T-cell (primary cell): ENCODE measurements at regions not wholly inside any gene's neighbourhood (a gene's known extent, or its start where the extent isn't known, plus 50 kb on each side); places are given as distances from the start of the nearest gene placed in this dataset.

Experiments used
- ATAC-seq, 4 experiments: fragments of 200-7000 bp in 3 of 4; fragments of 150-1000 bp in 1 of 4; cut with Tn5 transposase; replicated peaks in 1 of 4; 1 replicate in 3 of 4; 2 replicates in 1 of 4; pipeline ENCODE4 v1.10.0; 2021; ENCODE audit warnings: moderate library complexity in 3 of 4, mild to moderate bottlenecking in 2 of 4, moderate number of reproducible peaks in 1 of 4
- CTCF ChIA-PET, 2 donors: fragments of 300-600 bp; sonication (Branson Sonifier 250); formaldehyde crosslinking; loops; one replicate each; lab custom pipeline; 2022; ENCODE audit warnings: antibody characterized with exemption in 2 of 2; lab: Charles Lee
- POLR2A ChIA-PET, 2 donors: fragments of 300-600 bp; sonication (Branson Sonifier 250); formaldehyde crosslinking; loops; one replicate each; lab custom pipeline; 2022; ENCODE audit warnings: antibody characterized with exemption in 2 of 2; lab: Charles Lee
- DNase-seq, 35 experiments: peaks; one replicate each; pipeline versions ENCODE4 v3.0.0 to v3.0.0-alpha.2; 2013 to 2023
- H3K27ac ChIP-seq: one replicate; pipeline ENCODE4 v1.5.1; 2013; ENCODE audit warnings: low read length
- H3K27me3 ChIP-seq, 2 experiments: replicated peaks in 1 of 2; 1 replicate in 1 of 2; 2 replicates in 1 of 2; pipeline versions ENCODE4 v1.6.1 to v1.7.0; 2013; ENCODE audit warnings: low read length in 1 of 2, mixed read lengths in 1 of 2; ENCODE audit not compliant: control insufficient read depth in 2 of 2, insufficient read depth in 2 of 2; ENCODE audit errors: extremely low read depth in 1 of 2
- H3K36me3 ChIP-seq, 2 donors: 1 replicate in 1 of 2; 2 replicates in 1 of 2; pipeline versions ENCODE4 v1.6.1 to v1.7.0; 2013; ENCODE audit warnings: low read length in 1 of 2; ENCODE audit not compliant: control insufficient read depth in 2 of 2, insufficient read depth in 1 of 2; ENCODE audit errors: extremely low read depth in 1 of 2
- H3K4me1 ChIP-seq, 2 experiments: 1 replicate in 1 of 2; 2 replicates in 1 of 2; pipeline versions ENCODE4 v1.6.1 to v1.7.0; 2013; ENCODE audit warnings: low read length in 2 of 2, mixed read lengths in 1 of 2; ENCODE audit not compliant: insufficient read depth in 2 of 2, control insufficient read depth in 1 of 2; ENCODE audit errors: extremely low read depth in 1 of 2
- H3K4me3 ChIP-seq, 2 donors: 1 replicate in 1 of 2; 2 replicates in 1 of 2; pipeline versions ENCODE4 v1.5.1 to v1.7.0; 2013; ENCODE audit warnings: mild to moderate bottlenecking in 2 of 2, low read length in 1 of 2, moderate library complexity in 1 of 2; ENCODE audit not compliant: control insufficient read depth in 1 of 2; ENCODE audit errors: extremely low read depth in 1 of 2
- H3K9me3 ChIP-seq: 2 replicates; pipeline ENCODE4 v1.7.0; 2013
- H3K27ac Mint-ChIP-seq, 2 donors: one replicate each; pipeline ENCODE4 v1.8.0; 2020 to 2021; ENCODE audit warnings: mild to moderate bottlenecking in 2 of 2, mixed read lengths in 2 of 2
- H3K27me3 Mint-ChIP-seq, 2 donors: one replicate each; pipeline ENCODE4 v1.8.0; 2021 to 2022; ENCODE audit warnings: mixed read lengths in 2 of 2
- H3K36me3 Mint-ChIP-seq: one replicate; pipeline ENCODE4 v1.8.0; 2021; ENCODE audit warnings: mixed read lengths
- H3K4me1 Mint-ChIP-seq, 3 donors: one replicate each; pipeline ENCODE4 v1.8.0; 2020 to 2022; ENCODE audit warnings: mixed read lengths in 3 of 3, mild to moderate bottlenecking in 1 of 3
- H3K4me3 Mint-ChIP-seq, 3 donors: one replicate each; pipeline ENCODE4 v1.8.0; 2020 to 2022; ENCODE audit warnings: mild to moderate bottlenecking in 3 of 3, mixed read lengths in 3 of 3, moderate library complexity in 3 of 3
- H3K9me3 Mint-ChIP-seq, 3 donors: one replicate each; pipeline ENCODE4 v1.8.0; 2020 to 2022; ENCODE audit warnings: mixed read lengths in 3 of 3
- WGBS: methylation state at CpG from one replicate; pipeline ENCODE4 v1.1.5; 2013; ENCODE audit warnings: missing lambda C conversion rate; ENCODE audit not compliant: insufficient coverage; 5-methylcytosine and 5-hydroxymethylcytosine counted together

DNA sequence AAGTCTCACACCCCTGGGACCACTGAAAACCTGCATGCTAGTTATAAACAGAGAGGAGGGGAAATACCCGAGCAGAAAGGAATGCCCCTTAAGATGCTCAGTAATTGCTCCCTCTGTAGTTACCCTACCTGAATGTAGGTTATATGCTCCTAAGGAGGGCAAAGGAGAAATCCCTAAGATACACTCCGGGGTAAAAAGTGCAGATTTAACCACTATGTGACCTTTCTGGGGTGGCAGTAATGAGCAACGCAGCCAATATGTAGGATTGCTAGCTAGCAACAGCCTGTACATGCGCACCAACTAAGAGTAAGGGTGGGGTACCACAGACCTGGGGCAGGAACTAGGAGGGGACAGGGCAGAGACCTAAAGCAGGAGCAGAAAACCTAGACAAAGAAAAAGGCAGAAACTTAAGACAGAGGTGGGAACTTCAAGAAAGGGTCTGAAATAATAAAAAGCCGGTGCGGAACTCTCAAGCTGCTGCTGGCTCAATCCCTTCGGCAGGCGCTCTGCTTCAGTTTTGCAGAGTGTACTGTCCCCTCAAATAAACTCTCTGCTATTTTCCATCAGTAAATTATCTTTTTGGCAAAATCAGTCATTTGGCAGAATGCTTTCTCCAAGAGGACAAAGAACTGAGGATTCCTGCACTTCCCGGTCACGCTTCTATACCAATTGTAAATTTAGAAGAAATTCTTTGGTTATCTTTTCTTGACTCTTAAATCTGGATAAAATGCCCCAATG lies 823.8 kb downstream of the CDH11 start:
- no peak overlapping the region for H3K4me3 ChIP-seq
- no peak overlapping the region for H3K27ac ChIP-seq
- Mint-ChIP-seq H3K9me3 (peaks cover 24 to 29% (median 28%) of the 10 kb centered on the region in 3 donors), H3K27ac (no peak overlapping the region), H3K36me3 (no peaks in the 10 kb centered on the region), H3K4me1 (no peaks in the 10 kb centered on the region), H3K4me3 (no peak overlapping the region), H3K27me3 (no peaks in the 10 kb centered on the region)
- no peak for ATAC-seq
- no peaks in the 10 kb centered on the region for H3K27me3 ChIP-seq
- no peak for DNase-seq
- no peaks in the 10 kb centered on the region for H3K4me1 ChIP-seq
- WGBS = 100% methylated on average over 1 of the region's 10 CpGs
- ChIA-PET POLR2A (no interaction called here), CTCF (no interaction called here)
- H3K36me3 ChIP-seq = no peaks in the 10 kb centered on the region
- H3K9me3 ChIP-seq = no peaks in the 10 kb centered on the region

GRCh38 chr16:64295466-64295865 lies 826.4 kb downstream of the CDH11 start:
- no peaks in the 10 kb centered on the region for H3K4me1 ChIP-seq
- H3K36me3 ChIP-seq = no peaks in the 10 kb centered on the region
- WGBS = no CpG with 5 or more reads among the region's 2 CpGs
- no peak overlapping the region for H3K27ac Mint-ChIP-seq
- no peak for ATAC-seq
- no peak overlapping the region for H3K27ac ChIP-seq
- POLR2A ChIA-PET = no interaction called here
- no peaks in the 10 kb centered on the region for H3K4me1 Mint-ChIP-seq
- no peak overlapping the region for H3K4me3 ChIP-seq
- H3K9me3 ChIP-seq = no peaks in the 10 kb centered on the region
- peaks cover 30 to 46% (median 36%) of the 10 kb centered on the region in 3 donors for H3K9me3 Mint-ChIP-seq
- H3K4me3 Mint-ChIP-seq = no peak overlapping the region
- no peaks in the 10 kb centered on the region for H3K27me3 Mint-ChIP-seq
- no peaks in the 10 kb centered on the region for H3K27me3 ChIP-seq
- H3K36me3 Mint-ChIP-seq = no peaks in the 10 kb centered on the region
- DNase-seq = no peak
- CTCF ChIA-PET = no interaction called here

GRCh38 chr16:64292953-64293352 lies 828.9 kb downstream of the CDH11 start:
- Histone ChIP-seq H3K36me3 (no peaks in the 10 kb centered on the region), H3K27me3 (no peaks in the 10 kb centered on the region), H3K4me1 (no peaks in the 10 kb centered on the region), H3K27ac (no peak overlapping the region), H3K9me3 (no peaks in the 10 kb centered on the region), H3K4me3 (no peak overlapping the region)
- POLR2A ChIA-PET = no interaction called here
- Mint-ChIP-seq H3K27ac (no peak overlapping the region), H3K4me3 (no peak overlapping the region), H3K27me3 (no peaks in the 10 kb centered on the region), H3K36me3 (no peaks in the 10 kb centered on the region), H3K9me3 (peaks cover 20 to 42% (median 35%) of the 10 kb centered on the region in 3 donors), H3K4me1 (no peaks in the 10 kb centered on the region)
- ATAC-seq (no peak), DNase-seq (no peak)
- CTCF ChIA-PET = no interaction called here
- WGBS = 80% methylated on average over 1 of the region's 4 CpGs

DNA sequence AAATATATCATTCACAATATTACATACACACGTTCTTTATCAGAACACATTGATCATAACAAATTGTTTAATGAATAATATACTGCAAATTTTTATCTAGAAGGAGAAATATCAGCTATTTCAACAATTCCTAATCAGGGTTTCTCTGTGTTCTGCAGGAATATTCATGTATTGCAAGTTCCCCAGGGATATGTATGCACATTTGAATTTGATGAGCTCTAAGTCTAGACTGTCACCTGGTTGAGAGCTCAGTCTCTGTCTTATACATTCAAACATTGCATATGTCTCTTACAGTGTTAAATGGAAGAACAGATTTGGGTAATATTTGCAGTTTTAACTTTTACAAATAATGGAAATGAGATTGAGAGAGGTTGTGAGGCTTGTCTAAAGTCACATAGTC lies 829.7 kb downstream of the CDH11 start:
- Mint-ChIP-seq H3K4me1 (no peaks in the 10 kb centered on the region), H3K9me3 (peaks cover 13 to 35% (median 33%) of the 10 kb centered on the region in 3 donors), H3K27me3 (no peaks in the 10 kb centered on the region), H3K27ac (no peak overlapping the region), H3K4me3 (no peak overlapping the region), H3K36me3 (no peaks in the 10 kb centered on the region)
- ChIA-PET POLR2A (no interaction called here), CTCF (no interaction called here)
- H3K9me3 ChIP-seq = no peaks in the 10 kb centered on the region
- H3K27me3 ChIP-seq = no peaks in the 10 kb centered on the region
- no CpG with 5 or more reads among the region's 1 CpG for WGBS
- no peaks in the 10 kb centered on the region for H3K4me1 ChIP-seq
- no peaks in the 10 kb centered on the region for H3K36me3 ChIP-seq
- H3K27ac ChIP-seq = no peak overlapping the region
- no peak for ATAC-seq
- H3K4me3 ChIP-seq = no peak overlapping the region
- no peak for DNase-seq

DNA sequence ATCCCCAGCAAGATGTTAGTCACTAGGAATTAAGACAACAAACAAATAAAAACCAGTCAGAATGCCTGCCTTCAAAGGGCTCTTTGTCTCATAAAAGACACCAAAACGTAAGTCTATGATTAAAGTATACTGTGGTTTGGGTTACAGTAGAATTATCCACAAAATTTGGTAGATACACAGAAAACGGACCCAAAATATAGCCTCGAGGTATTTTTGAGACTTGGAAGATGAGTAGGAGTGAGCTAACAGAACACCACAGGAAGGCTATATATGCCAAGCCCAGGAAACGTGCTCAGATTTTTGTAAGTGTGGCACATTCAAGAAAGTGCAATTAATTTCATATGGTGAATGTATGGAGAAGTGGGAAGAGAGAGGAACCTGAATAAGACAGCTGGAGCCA lies 831.4 kb downstream of the CDH11 start:
- DNase-seq (no peak), ATAC-seq (no peak)
- CTCF ChIA-PET = no interaction called here
- Mint-ChIP-seq H3K27me3 (no peaks in the 10 kb centered on the region), H3K36me3 (no peaks in the 10 kb centered on the region), H3K9me3 (peaks cover 6 to 33% (median 32%) of the 10 kb centered on the region in 3 donors), H3K27ac (no peak overlapping the region), H3K4me1 (no peaks in the 10 kb centered on the region), H3K4me3 (no peak overlapping the region)
- H3K36me3 ChIP-seq = no peaks in the 10 kb centered on the region
- 28% methylated on average over 2 of the region's 4 CpGs for WGBS
- no peak overlapping the region for H3K4me3 ChIP-seq
- POLR2A ChIA-PET = no interaction called here
- H3K4me1 ChIP-seq = no peaks in the 10 kb centered on the region
- H3K27ac ChIP-seq = no peak overlapping the region
- peaks cover 2% of the 10 kb centered on the region for H3K9me3 ChIP-seq
- H3K27me3 ChIP-seq = no peaks in the 10 kb centered on the region

- no peaks in the 10 kb centered on the region for H3K4me1 ChIP-seq
- peaks cover 2% of the 10 kb centered on the region for H3K9me3 ChIP-seq
- H3K4me1 Mint-ChIP-seq = no peaks in the 10 kb centered on the region
- no peaks in the 10 kb centered on the region for H3K36me3 ChIP-seq
- H3K27me3 ChIP-seq = no peaks in the 10 kb centered on the region
- DNase-seq (no peak), ATAC-seq (no peak)
- H3K27ac ChIP-seq = no peak overlapping the region
- H3K4me3 Mint-ChIP-seq = no peak overlapping the region
- H3K27ac Mint-ChIP-seq = no peak overlapping the region
- WGBS = no CpG with 5 or more reads among the region's 4 CpGs
- H3K9me3 Mint-ChIP-seq = peaks cover 12 to 26% (median 20%) of the 10 kb centered on the region in 3 donors
- no peaks in the 10 kb centered on the region for H3K36me3 Mint-ChIP-seq
- POLR2A ChIA-PET = no interaction called here
- no peaks in the 10 kb centered on the region for H3K27me3 Mint-ChIP-seq
- CTCF ChIA-PET = no interaction called here
- no peak overlapping the region for H3K4me3 ChIP-seq
These were observed 834.0 kb downstream of the CDH11 start for GRCh38 chr16:64287655-64288528.
